Gastroesophageal sphincter (tissue), 3 donors: ENCODE measurements at regions not wholly inside any gene's neighbourhood (a gene's known extent, or its start where the extent isn't known, plus 50 kb on each side); places are given as distances from the start of the nearest gene placed in this dataset.
"Not testable (repeated sequence)": the region's sequence is repeated elsewhere in the genome, so short reads cannot be mapped to it uniquely, and the experiment has no call there.

Experiments
- EP300 ChIP-seq: sonication (generic); formaldehyde crosslinking; IDR thresholded peaks from one replicate; pipeline ENCODE4 v1.6.1; 2017; ENCODE audit warnings: antibody characterized with exemption, mild to moderate bottlenecking
- POLR2A ChIP-seq, 2 donors: fragments of 450-650 bp; IDR thresholded peaks; one replicate each; pipeline ENCODE4 v1.6.1; 2017; ENCODE audit warnings: antibody characterized with exemption in 2 of 2, mild to moderate bottlenecking in 2 of 2, moderate library complexity in 1 of 2
- POLR2AphosphoS5 ChIP-seq: sonication (generic); formaldehyde crosslinking; IDR thresholded peaks from one replicate; pipeline ENCODE4 v1.6.1; 2017; ENCODE audit warnings: antibody characterized with exemption
- TF ChIP-seq, protein P1 (sequence below), 4 experiments: fragments of 200-600 bp in 2 of 4; fragments of 450-650 bp in 2 of 4; sonication (generic) in 1 of 4; IDR thresholded peaks; one replicate each; pipeline ENCODE4 v1.5.1; 2017 to 2019; ENCODE audit warnings: antibody characterized with exemption in 4 of 4, mild to moderate bottlenecking in 2 of 4, moderate library complexity in 2 of 4

GRCh38 chr2:54048896-54049295, 66.5 kb upstream of the ACYP2 start:
- TF ChIP-seq, protein P1, sequence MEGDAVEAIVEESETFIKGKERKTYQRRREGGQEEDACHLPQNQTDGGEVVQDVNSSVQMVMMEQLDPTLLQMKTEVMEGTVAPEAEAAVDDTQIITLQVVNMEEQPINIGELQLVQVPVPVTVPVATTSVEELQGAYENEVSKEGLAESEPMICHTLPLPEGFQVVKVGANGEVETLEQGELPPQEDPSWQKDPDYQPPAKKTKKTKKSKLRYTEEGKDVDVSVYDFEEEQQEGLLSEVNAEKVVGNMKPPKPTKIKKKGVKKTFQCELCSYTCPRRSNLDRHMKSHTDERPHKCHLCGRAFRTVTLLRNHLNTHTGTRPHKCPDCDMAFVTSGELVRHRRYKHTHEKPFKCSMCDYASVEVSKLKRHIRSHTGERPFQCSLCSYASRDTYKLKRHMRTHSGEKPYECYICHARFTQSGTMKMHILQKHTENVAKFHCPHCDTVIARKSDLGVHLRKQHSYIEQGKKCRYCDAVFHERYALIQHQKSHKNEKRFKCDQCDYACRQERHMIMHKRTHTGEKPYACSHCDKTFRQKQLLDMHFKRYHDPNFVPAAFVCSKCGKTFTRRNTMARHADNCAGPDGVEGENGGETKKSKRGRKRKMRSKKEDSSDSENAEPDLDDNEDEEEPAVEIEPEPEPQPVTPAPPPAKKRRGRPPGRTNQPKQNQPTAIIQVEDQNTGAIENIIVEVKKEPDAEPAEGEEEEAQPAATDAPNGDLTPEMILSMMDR (IDR thresholded peaks at IDR 0.05) = not testable (repeated sequence)
- not testable (repeated sequence) for TF ChIP-seq POLR2A (IDR thresholded peaks at IDR 0.05); POLR2AphosphoS5; EP300
